HCT116 (cell line): ENCODE measurements at regions not wholly inside any gene's neighbourhood (a gene's known extent, or its start where the extent isn't known, plus 50 kb on each side); places are given as distances from the start of the nearest gene placed in this dataset.

ENCODE experiments used
- ATAC-seq: fragments of 200-7000 bp; cut with Tn5 transposase; 2 replicates; pipeline ENCODE4 v1.9.1; 2020; ENCODE audit warnings: mild to moderate bottlenecking, moderate library complexity
- BruUV-seq: library from RNA; stranded (reverse); fragments of 400-500 nt; replicated peaks from 2 replicates; lab custom pipeline; 2021; lab: Mats Ljungman, UMichigan
- CTCF ChIA-PET: fragments of 300-600 bp; sonication (Branson Sonifier 250); formaldehyde crosslinking; loops from one replicate; lab custom pipeline; 2021; ENCODE audit warnings: antibody characterized with exemption; lab: Charles Lee
- POLR2A ChIA-PET: fragments of 300-600, 350-600 bp; sonication (Branson Sonifier 250); formaldehyde crosslinking; loops from one replicate; lab custom pipeline; 2021; ENCODE audit warnings: antibody characterized with exemption; lab: Charles Lee
- RAD21 ChIA-PET, 2 experiments: fragments of 300-600 bp; sonication (Branson Sonifier 250); formaldehyde crosslinking; loops; one replicate each; lab custom pipeline; 2023; ENCODE audit warnings: low total read pairs in 2 of 2; ENCODE audit not compliant: uncharacterized antibody in 2 of 2, unreplicated experiment in 2 of 2, low non-redundant PET in 1 of 2; lab: Charles Lee
- DNase-seq: peaks from one replicate; pipeline ENCODE4 v3.0.0-alpha.2; 2010; ENCODE audit warnings: low read depth, low spot score
- H2AFZ ChIP-seq: fragments of 200-600 bp; shearing (Covaris generic), sonication (generic); 2 replicates; pipeline ENCODE4 v1.6.1; 2017; ENCODE audit warnings: low read depth, mixed run types, mixed read lengths, antibody characterized with exemption, low read length; ENCODE audit not compliant: poor library complexity, severe bottlenecking
- H3K27ac ChIP-seq: 2 replicates; pipeline ENCODE4 v1.5.1; 2012; ENCODE audit warnings: low read depth, low read length
- H3K27me3 ChIP-seq: fragments of 200-600 bp; sonication (generic); 2 replicates; pipeline ENCODE4 v1.6.1; 2016; ENCODE audit warnings: mixed run types, low read length, mixed read lengths; ENCODE audit not compliant: insufficient read depth
- H3K36me3 ChIP-seq, 2 experiments: fragments of 200-500 bp in 1 of 2; fragments of 200-600 bp in 1 of 2; sonication (Bioruptor generic) in 1 of 2; sonication (generic) in 1 of 2; 2 replicates each; pipeline versions ENCODE4 v1.5.1 to v1.6.1; 2014 to 2016; ENCODE audit warnings: low read length in 2 of 2, inconsistent platforms in 1 of 2, mixed read lengths in 1 of 2, mixed run types in 1 of 2; ENCODE audit not compliant: insufficient read depth in 2 of 2, control insufficient read depth in 1 of 2
- H3K4me1 ChIP-seq, 2 experiments: fragments of 200-600 bp in 1 of 2; sonication (generic) in 1 of 2; 2 replicates each; pipeline versions ENCODE4 v1.5.1 to v1.6.1; 2012 to 2017; ENCODE audit warnings: low read length in 2 of 2, inconsistent platforms in 1 of 2, mild to moderate bottlenecking in 1 of 2, mixed read lengths in 1 of 2, mixed run types in 1 of 2, moderate library complexity in 1 of 2; ENCODE audit not compliant: insufficient read depth in 2 of 2, control insufficient read depth in 1 of 2
- H3K4me2 ChIP-seq: fragments of 200-600 bp; sonication (generic); 2 replicates; pipeline ENCODE4 v1.6.1; 2017; ENCODE audit warnings: mixed run types, low read length, mixed read lengths
- H3K4me3 ChIP-seq, 2 experiments: fragments of 200-600 bp in 1 of 2; sonication (generic) in 1 of 2; replicated peaks in 1 of 2; 2 replicates each; pipeline ENCODE4 v1.5.1; 2011 to 2016; ENCODE audit warnings: low read length in 2 of 2, control low read depth in 1 of 2, low read depth in 1 of 2, mild to moderate bottlenecking in 1 of 2, mixed read lengths in 1 of 2, mixed run types in 1 of 2
- H3K79me2 ChIP-seq: fragments of 200-600 bp; sonication (generic); 2 replicates; pipeline ENCODE4 v1.6.1; 2017; ENCODE audit warnings: mild to moderate bottlenecking, mixed run types, low read length, moderate library complexity, mixed read lengths; ENCODE audit not compliant: insufficient read depth
- H3K9ac ChIP-seq: fragments of 200-600 bp; sonication (generic); 2 replicates; pipeline ENCODE4 v1.6.1; 2016; ENCODE audit warnings: low read length, mixed read lengths
- H3K9me2 ChIP-seq: fragments of 200-600 bp; sonication (generic), shearing (Covaris generic); 2 replicates; pipeline ENCODE4 v1.6.1; 2017; ENCODE audit warnings: mixed run types, mild to moderate bottlenecking, moderate library complexity; ENCODE audit not compliant: insufficient read depth
- H3K9me3 ChIP-seq, 2 experiments: fragments of 200-500 bp in 1 of 2; fragments of 200-600 bp in 1 of 2; sonication (Bioruptor generic) in 1 of 2; sonication (generic) in 1 of 2; 2 replicates each; pipeline ENCODE4 v1.6.1; 2014 to 2017; ENCODE audit warnings: low read length in 2 of 2, mixed read lengths in 2 of 2, inconsistent platforms in 1 of 2, low read depth in 1 of 2, mild to moderate bottlenecking in 1 of 2, mixed run types in 1 of 2, moderate library complexity in 1 of 2; ENCODE audit not compliant: control insufficient read depth in 1 of 2, insufficient read depth in 1 of 2
- H4K20me1 ChIP-seq: fragments of 200-600 bp; sonication (generic), shearing (Covaris generic); 2 replicates; pipeline ENCODE4 v1.6.1; 2017; ENCODE audit warnings: mixed run types, mild to moderate bottlenecking, moderate library complexity; ENCODE audit not compliant: insufficient read depth
- CEBPB ChIP-seq: IDR thresholded peaks from 2 replicates; pipeline ENCODE4 v1.6.1; 2012; ENCODE audit warnings: low read depth
- ELF1 ChIP-seq: IDR thresholded peaks from 2 replicates; pipeline ENCODE4 v1.6.1; 2012; ENCODE audit warnings: low read depth, borderline replicate concordance
- JUND ChIP-seq: IDR thresholded peaks from 2 replicates; pipeline ENCODE4 v1.6.1; 2012
- POLR2A ChIP-seq: IDR thresholded peaks from 2 replicates; pipeline ENCODE4 v1.7.0; 2011; ENCODE audit warnings: borderline replicate concordance; ENCODE audit not compliant: insufficient read depth, insufficient read length; ENCODE audit errors: extremely low read depth
- POLR2AphosphoS5 ChIP-seq: IDR thresholded peaks from 2 replicates; pipeline ENCODE4 v1.6.1; 2011; ENCODE audit warnings: mild to moderate bottlenecking, low read depth, low read length, moderate library complexity
- RAD21 ChIP-seq: IDR thresholded peaks from 2 replicates; pipeline ENCODE4 v1.6.1; 2012; ENCODE audit warnings: low read depth, mild to moderate bottlenecking
- ZBTB33 ChIP-seq: IDR thresholded peaks from 2 replicates; pipeline ENCODE4 v1.6.1; 2011; ENCODE audit warnings: mild to moderate bottlenecking, low read length, moderate library complexity; ENCODE audit not compliant: insufficient replicate concordance; ENCODE audit errors: extremely low read depth
- intact Hi-C: fragments of 100-400 bp; cut with micrococcal nuclease; formaldehyde crosslinking; loops from 2 replicates; pipeline ENCODE4 v1.10.0; 2022

- no peak for TF ChIP-seq ZBTB33
- TF ChIP-seq POLR2A = no peak
- no peak for TF ChIP-seq POLR2AphosphoS5
Observed at GRCh38 chr4:20625426-20625825, 74.8 kb upstream of the PACRGL start (continued).

- Histone ChIP-seq H3K9me2 (no peaks in the 10 kb centered on the region), H4K20me1 (no peaks in the 10 kb centered on the region)
- RAD21 ChIA-PET = no interaction called here
- TF ChIP-seq RAD21 = no peak
- TF ChIP-seq JUND = no peak
- TF ChIP-seq POLR2AphosphoS5 = no peak
- TF ChIP-seq ELF1 = no peak
- TF ChIP-seq CEBPB = no peak
- TF ChIP-seq, all 23 proteins: peak for 0
- ATAC-seq (no peak), DNase-seq (no peak)
- Histone ChIP-seq H2AFZ (no peak overlapping the region), H3K4me2 (no peak overlapping the region), H3K36me3 (no peaks in the 10 kb centered on the region), H3K27ac (no peak overlapping the region), H3K4me3 (no peak overlapping the region), H3K9me3 (no peaks in the 10 kb centered on the region), H3K27me3 (peaks cover 3% of the 10 kb centered on the region; the same call in 1 of the 2 replicates), H3K79me2 (no peaks in the 10 kb centered on the region), H3K9ac (no peak overlapping the region), H3K4me1 (no peaks in the 10 kb centered on the region)
- intact Hi-C loops = no loop called here
- BruUV-seq = no TSS peak
- POLR2A ChIA-PET = no interaction called here
- CTCF ChIA-PET = no interaction called here
Observed at GRCh38 chr4:20626326-20627005, 73.8 kb upstream of the PACRGL start.
